HepG2 (cell line): ENCODE measurements at regions not wholly inside any gene's neighbourhood (a gene's known extent, or its start where the extent isn't known, plus 50 kb on each side); places are given as distances from the start of the nearest gene placed in this dataset.

Experiments used
- small RNA-seq, 3 experiments: library from RNA; depleted of rRNA; stranded (forward); fragments of <200 nt; gene quantifications; one replicate each; pipeline ENCODE3, GENCODE V24; 2012; ENCODE audit warnings: low read depth in 2 of 3, low replicate concordance in 1 of 3; ENCODE audit not compliant: insufficient read length in 3 of 3, insufficient read depth in 2 of 3

Small RNA genes in the stretch of these regions (small RNA-seq; reads per million reads assigned to genes)
- 0 reads per million in 3 experiments for gene RF00322
- gene RNU6-1075P: 0 reads per million in 3 experiments
